Cerebellar cortex (tissue), 1 donor: ENCODE measurements at regions not wholly inside any gene's neighbourhood (a gene's known extent, or its start where the extent isn't known, plus 50 kb on each side); places are given as distances from the start of the nearest gene placed in this dataset.
"Not testable (repeated sequence)": the region's sequence is repeated elsewhere in the genome, so short reads cannot be mapped to it uniquely, and the experiment has no call there.

ENCODE experiments used
- DNase-seq: peaks from one replicate; pipeline ENCODE4 v3.0.0-alpha.2; 2015; ENCODE audit warnings: low spot score

DNA sequence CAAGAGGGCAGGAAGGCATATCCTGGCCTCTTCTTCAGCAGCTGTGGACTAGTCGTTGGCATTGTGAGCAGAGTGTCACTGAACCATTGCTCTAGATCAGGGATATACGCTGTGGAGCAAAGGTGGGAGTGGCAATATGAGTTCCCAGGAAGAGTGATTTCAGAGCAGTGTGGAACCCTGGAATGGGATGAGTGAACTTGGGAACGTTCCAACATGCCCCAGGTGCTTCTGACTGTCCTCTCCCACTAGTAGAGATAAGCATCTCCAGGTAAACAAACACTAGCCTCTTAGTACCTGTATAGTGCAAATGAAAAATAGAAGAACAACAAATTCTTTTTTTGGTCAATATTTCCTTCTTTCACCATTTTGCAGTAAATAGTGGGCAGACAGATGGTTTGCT is 123.6 kb upstream of the VEPH1 start:
- no peak for DNase-seq

DNA sequence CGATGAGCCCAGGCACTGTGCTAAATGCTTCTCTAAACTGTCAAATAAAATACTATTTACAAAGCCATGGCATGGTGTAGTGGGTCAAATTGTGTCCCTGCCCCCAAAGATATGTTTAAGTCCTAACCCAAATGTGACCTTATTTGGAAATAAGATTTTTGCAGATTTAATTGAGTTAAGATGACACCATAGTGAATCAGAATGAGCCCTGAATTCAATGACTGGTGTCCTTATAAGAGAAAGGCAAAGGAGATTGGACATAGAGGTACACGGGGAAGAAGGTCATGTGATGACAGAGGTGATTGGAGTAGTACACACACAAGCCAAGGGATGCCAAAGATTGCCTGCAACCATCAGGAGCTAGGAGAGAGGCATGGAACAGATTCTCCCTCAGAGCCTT is 121.6 kb upstream of the VEPH1 start:
- DNase-seq = no peak

DNA sequence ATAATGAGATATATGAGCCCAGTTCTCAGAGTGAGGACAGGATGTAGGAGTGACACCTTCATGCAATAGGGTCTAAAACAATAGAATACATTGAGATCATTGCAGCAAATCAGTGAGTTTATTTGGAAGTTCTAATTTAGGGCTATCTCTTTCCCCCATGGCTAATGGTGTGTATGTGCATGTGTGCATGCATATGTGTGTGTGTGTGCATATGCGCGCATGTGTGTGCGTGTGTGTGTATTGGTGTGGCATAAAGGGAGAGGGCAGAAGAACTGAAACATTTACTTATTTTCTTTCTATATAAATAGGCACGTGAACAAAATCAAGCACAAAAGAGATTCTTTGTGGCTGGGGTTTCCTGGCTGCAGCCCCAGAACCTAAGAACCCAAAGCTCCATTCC is 115.7 kb upstream of the VEPH1 start:
- no peak for DNase-seq

DNA sequence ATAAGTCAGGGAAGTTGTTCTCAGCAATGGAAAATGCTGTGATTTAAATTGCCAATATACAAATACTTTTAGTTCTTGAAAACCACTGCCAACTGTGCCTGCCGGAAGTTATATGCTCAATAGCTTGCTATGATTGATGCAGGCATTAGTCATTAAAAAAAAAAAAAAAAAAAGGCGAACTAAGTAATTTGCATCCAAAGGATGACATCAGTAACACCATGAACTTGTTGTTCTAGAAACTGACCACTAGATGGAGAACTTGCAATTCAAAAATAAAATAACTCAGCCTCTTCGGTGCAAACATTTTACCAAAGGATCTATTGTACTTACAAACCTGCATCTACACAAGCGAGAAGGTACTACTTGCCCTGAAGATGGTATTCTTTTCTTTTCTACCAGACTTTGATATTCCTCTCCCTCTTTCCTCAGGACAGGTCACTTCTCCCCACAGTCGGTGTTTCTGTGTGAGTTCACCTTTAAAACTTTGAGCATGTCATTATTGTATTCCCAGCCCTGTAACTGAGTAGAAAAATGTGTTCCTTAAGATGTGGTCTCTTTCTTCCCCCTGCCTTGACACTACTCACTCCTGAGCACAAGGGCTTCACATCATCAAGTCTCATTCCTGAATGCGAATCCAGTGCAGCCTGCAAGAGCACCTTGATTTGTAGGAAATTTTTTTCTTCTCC is 115.0 kb upstream of the VEPH1 start:
- DNase-seq = peak; percentile 75

DNA sequence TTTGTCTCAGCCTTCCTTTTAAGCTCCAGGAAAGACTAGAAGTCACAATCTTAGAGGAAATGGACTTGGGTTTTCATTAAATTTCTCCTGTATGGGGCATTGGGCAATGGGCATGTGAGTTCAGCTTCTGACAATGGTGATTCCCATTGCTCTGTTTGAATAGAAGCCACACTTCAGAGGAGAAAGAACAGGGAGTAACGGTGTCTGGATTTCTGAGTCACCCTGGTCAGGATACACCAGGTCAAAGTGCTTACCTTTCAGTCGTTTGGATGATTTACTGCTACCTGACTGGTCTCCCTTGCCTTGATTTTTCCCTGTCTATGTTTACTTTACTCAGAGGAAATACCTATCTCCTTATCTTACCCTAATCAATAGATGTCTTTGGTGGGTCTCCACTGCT is 111.7 kb upstream of the VEPH1 start:
- DNase-seq = no peak

DNA sequence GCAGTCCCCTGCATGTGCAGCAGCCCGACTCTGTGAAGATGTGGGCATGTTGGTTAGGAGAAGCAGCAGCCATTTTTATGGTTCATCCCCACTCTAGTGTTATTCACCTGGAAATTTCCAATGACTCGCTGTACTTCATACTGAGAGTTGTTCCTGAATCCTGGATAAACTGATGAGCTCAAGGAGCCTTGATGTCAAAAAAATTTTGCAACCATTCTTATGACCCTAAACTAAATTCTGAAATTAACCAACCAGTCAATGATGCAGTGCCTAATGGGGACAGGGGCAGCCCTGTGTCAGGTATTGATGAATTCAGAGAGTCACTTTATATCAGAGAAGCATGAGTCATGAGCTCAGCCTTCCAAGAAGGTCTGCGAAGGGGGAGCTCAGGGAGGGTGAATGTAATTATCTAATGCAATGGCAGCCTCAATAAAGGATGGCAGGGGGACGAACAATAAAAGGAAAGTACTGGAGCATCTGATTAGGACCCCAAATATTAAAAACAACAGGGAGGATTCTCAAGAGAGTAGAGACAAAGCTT is 108.4 kb upstream of the VEPH1 start:
- DNase-seq = no peak

DNA sequence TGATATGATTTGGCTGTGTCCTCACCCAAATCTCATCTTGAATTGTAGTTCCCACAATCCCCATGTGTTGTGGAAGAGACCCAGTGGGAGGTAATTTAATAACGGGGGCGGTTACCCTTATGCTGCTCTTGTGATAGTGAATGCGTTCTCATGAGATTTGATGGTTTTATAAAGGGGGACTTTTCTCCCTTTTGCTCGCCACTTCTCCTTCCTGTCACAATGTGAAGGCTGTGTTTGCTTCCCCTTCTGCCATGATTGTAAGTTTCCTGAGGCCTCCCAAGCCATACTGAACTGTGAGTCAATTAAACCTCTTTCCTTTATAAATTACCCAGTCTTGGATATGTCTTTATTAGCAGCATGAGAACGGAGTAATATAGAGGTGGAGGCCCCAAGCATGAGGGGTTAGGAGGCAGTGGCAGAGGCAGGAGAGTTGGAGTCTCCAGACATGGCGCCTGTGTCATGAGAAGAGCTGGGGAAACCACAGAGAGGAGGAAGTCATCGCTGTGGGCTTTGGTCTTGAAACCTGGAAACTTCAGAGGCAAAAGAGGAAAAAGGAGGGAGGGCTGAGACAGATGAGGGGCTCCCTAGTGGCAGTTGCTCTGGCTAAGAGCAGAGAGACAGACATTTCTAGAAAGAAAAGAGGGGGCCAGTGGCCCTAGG is 107.8 kb upstream of the VEPH1 start:
- no peak for DNase-seq

DNA sequence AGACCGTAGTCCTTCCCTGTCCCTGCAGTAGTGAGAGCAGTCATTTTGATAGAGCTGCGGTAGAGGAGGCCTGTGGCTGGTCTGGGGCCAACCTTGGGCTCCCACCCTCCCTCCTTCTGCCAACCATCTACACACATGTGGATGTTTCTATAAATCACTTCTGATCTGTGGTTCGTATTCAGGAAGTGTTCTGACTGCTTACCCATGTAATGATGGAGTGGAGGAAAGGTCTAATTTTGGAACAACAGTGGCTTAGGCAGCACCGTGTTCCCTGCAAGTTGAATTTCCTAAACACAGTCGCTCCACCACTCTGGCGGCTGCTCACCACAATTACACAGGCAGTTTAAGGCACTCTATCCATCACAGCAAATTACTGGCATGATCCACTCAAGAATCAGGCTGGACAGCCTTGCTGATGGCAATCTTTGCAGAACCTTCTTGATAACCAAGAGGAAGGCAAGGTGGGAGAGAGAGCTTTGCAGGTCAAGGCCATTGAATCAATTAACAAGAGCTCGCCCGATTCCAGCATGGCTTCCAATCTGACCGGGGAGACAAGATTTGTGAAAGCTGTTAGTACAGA is 104.7 kb upstream of the VEPH1 start:
- no peak for DNase-seq

DNA sequence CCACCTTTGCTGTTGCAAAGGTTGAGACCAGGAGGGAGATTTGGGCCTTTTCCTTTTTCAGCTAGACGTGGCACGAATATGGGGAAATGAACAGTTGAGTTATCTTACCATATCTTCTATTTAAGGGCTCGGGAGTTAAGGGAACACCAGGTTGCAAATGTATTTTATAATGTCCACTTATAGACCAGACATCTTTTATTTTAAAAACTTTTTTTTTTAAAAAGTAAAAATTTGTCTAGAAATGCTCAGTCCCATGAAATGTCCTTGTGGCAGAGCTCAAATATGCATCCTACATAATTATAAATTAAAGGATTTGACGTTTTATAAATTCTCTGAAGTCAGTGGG is 103.6 kb upstream of the VEPH1 start:
- no peak for DNase-seq

DNA sequence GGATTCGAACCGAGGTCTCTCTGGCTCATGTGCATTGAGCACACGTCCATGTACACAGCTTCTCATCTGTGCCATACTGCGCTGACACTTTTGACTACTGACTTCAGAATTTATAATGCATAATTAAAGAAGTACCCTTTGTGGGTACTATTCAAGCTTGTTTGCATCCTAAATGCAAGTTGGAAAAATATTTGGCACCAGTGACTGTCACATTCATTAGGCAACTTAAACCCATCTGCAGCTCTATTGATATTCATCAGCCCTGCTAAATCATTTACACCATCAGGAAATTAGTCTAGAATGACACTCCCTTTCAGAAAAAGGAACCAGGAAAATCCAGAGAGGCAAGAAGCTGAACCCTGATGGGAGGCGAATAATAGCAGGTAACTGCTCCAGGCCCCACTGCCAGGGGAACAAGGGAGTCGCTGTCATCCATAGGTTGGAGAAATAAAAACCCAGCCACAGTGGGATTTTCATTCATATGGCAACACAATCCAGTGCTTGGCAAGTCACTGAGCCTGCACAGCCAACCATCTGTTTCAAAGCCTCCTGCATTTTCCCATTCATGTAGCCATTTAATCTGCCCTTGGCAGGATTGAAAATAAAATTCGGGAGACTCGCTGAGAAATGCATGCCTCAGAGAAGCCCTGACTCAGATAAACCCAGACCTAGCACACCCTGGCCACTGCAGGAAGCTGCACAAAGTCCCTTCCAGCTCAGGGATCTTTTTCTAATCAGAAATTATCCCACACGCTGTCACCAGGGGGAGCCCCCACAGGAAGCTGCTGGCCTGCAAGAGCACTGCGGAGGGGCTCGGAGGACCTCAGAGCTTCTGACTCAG is 103.0 kb upstream of the VEPH1 start:
- peak; percentile 87 for DNase-seq

DNA sequence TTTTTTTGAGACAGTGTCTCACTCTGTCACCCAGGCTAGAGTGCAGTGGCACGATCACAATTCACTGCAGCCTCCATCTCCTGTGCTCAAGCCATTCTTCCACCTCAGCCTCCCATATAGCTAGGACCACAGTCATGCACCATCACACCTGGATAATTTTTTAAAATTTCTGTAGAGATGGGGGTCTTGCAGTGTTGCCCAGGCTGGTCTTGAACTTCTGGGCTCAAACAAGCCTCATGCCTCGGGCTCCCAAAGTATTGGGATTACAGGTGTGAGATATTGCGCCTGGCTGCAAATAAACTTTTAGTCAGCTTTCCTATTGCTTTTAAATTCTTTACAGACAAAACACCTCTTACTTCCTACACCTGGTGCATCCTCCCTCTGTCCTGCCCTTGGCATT is 102.1 kb upstream of the VEPH1 start:
- no peak for DNase-seq

DNA sequence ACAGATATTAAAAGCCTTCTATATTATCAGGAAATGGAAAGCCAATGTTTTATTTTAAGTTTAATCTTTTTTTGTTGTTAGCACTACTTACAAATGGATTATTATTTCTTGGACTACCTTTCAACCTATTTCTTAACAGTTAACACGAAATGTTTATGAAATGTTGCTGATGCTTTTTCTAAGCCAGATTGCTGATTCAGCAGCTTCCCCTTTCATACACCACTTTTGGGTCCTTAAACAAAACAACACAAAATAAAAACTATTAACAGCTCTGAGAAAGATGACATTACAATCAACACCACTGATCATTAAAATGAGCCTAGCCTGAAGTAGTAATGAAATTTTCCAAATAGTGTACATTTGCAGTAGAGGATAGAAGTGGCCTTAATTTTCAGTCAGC is 99.2 kb upstream of the VEPH1 start:
- no peak for DNase-seq

DNA sequence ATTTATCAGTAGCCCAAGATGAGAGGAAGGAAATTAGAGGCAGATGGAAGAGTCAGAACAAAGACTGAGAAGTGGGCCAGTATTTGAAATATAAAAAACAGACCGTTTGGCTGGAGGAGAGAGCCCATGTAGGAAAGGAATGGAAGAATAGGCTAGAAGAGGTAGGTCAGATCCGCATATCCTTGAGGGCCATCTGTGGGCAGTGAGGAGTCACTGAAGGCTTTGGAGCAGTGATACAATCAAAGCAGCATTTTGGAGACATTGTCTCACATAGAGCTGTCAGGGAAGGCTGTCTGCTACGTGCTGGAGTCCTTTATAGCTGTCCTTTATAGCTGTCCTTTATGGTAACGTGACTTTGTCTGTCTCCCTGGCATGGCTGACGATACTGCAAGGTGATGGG is 92.0 kb upstream of the VEPH1 start:
- no peak for DNase-seq

DNA sequence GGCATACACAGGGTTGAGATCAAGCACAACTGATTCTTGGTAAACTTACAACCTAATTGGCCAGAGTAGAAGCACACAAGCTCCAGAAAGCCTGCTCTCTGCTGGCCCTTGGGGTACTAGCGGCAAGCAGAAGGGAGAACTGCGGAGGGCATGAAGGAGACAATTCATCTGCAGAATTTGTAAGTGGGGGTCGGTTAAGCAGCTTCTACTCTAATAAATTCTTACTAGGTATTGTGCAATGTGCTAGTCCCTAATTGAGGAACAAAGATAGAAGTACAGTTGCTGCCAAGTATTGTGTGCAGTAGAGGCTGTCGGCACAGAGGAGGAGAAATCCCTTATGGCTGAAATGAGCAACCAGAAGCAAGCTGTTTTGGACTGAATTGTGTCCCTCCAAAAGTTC is 91.2 kb upstream of the VEPH1 start:
- DNase-seq = no peak

DNA sequence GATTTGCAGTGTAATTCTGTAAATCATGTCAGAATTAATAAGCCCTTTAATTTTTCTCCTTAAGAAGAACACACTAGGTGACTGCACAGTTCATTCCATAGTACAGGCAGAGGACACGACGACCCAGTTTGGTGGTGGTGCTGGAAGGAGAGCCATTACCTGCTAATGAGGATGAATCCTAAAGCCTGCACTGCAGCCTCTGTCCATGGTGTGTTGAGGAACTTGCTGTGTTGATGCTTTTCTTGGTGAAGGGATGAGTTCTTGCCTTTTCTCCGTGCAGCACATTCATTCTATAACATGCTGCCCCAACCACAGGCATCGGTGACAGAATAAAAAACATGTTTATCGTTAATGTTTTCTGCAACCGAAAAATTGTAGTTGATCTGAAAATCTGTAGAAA is 89.6 kb upstream of the VEPH1 start:
- DNase-seq = no peak

DNA sequence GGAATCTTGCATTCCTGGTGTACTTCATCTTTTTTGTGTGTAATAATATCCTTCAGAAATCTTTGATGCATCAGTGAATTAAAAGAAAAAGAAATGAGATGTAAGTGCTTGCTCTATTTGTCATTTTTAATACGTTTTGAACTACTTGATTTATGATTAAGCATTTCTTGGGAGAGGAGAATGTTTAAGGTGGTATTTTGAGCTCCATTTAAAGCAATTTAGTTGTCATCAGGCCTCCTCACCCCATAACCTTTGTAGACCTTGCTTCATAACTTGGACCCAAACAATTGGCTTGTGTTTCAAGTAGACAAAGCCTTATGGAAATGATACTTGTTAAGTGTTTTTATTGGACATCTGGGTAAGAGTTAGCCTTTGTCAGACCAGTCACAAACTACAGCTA is 87.1 kb upstream of the VEPH1 start:
- no peak for DNase-seq

DNA sequence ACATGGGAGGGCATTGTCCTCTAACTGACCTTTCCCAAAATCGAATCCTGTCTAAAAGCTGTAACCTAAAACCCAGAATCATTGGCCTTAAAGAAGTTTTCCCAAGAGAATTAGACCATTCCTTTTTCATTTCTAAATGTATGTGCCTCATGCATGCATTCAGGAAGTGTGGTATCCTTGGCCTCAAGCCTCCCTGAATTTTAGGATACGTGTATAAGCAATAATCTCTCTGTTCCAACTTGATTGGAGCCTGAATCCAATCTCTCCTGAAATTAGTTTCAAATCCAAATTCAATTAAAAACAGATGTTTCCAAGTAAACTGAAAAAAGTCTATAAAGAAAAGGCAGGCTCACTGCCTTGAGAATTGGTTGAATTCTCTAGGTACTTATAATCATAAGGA is 86.0 kb upstream of the VEPH1 start:
- no peak for DNase-seq

DNA sequence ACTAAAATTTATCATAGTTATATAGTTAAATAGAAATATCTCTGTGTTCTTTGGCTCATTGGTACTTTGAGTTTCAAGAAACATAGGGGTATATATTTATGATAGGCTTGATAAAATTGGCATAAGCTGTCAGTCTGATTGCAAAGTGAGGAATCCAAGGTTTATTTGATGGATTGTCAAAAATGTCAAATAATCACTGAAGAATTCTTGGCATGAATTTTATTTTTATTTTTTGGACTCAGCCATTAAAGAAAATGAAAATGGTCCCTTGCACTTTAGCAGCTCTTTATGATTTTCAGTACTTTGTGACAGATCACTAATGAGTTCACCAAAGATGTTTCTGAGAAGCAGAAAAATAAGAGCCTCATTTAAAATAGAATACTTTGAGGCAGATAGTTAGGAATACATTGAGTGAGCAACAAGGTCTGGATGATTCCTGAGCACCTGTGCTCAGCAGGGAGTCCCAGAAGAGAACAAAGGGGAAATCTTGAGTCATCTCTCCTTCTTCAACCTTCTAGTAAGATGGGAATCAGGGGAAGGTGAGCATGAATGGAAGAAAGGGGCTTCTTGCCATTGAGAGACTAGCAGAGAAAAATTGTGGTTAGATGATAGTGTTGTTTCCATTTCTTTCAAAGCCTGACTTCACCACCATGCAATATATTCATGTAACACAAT is 85.3 kb upstream of the VEPH1 start:
- DNase-seq = no peak

DNA sequence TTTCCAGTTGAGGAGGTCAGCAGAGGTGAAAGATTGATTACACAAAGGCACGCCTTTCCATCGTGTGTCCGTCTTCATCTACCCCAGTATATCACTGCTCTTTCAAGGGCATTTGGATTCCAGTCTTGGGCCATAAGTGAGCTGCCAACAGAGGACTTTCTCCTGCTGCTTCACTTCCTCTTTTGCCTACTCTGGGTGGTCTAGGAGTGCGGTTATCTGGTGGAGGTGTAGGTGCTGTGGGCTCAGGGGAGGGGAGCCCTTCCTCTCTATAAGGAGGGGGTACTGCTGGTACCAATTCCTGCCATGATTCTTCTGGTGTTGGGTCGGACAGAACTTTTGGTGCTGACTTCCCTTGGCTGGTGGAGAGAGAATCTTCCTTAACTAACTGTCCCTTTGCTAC is 83.1 kb upstream of the VEPH1 start:
- DNase-seq = no peak

DNA sequence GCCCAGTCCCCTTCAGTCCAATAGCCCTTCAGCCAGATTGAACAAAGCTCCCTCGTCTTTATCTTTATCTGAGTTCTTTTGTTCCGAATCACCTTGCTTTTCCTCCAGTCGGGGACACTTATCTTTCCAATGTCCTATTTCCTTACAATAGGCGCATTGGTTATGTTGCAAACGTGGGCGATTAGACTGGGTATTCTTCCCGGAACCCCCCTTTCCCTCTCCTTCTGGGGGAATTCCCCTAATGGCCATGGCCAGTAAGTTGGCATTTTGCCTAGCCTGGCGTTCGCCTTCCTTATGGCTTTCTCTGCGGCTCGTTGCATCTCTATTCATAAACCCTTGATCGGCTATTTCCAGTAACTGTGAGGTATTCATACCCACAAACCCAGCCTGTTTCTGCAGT is 82.2 kb upstream of the VEPH1 start:
- DNase-seq = no peak

DNA sequence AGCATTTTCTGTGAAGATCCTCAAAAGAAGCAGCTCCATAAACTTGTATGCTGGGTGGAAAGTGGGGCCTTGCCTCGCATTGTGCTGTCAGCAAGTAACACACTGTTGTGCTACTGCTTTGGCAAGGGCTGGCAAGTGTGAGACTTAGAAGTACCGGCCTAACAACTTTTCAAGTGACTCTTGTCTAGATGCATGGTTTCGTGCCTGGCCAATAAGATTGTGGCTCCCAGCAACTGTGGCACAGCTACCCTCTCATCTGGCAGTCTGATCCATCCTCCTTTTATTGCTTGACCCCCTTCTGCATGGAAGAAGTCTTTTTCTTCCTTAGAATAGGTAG is 79.4 kb upstream of the VEPH1 start:
- DNase-seq = no peak

DNA sequence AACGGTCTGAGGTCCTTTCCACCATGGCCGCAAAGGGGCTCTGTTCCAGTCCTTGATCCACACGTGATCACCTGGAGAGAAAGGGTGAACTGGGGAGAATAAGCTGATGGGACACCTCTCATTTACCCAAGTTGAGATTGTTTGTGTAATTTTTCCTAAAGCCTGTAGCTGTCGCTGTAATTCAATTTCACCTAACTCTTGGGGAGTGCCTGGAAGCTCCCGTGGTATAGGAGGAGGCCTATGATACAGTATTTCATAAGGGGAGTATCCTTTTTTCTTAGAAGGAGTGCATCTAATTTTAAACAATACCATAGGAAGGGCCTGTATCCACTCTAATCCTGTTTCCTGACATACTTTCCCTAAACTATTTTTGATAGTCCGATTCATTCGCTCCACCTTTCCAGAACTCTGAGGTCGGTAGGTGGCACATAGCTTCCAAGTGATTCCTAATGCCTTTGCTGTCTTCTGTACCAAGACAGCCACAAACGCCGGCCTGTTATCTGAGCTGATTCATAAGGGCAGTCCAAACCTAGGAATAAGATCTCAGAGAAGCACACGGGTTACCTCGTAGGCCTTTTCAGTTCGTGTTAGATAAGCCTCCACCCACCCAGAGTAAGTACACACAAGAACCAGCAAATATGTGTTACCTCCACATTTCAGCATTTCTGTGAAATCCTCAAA is 78.9 kb upstream of the VEPH1 start:
- DNase-seq = not testable (repeated sequence)
